ENCODE measurements at regions not wholly inside any gene's neighbourhood (a gene's known extent, or its start where the extent isn't known, plus 50 kb on each side); places are given as distances from the start of the nearest gene placed in this dataset.

DNA sequence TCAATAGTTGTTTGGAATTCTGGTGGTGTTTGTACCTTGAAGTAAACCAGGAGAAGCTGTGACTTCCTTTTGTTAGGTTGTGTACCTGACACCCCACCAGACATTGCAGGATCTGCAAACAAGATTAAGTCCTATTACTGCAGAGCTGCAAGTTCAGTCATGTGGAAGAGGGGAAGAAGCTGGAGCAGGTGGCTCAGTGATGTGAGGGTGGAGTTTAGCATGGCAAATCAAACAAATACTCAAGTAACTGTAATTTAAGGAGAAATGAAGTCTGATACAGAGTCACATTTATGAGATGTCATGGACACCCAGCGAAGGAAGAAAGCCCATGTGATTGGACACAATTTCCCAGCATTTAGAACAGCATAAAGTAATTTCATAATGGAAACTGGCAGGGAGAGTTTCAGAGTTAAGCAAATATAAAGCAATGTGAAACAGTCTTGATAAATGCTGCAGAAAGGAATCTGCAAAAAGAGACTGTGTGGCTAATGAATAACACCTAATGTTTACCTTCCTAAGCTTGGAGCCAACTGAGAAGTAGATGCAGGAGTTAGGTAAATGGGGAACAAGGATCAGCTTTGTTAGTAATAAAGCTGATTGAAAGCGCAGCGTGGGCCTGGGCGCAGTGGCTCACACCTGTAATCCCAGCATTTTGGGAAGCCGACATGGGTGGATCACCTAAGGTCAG, 249.1 kb downstream of the GBA3 start (continued):
- TF ChIP-seq ZNF790 (CRISPR knock-in tag; IDR thresholded peaks at IDR 0.05; ENCODE audit: borderline replicate concordance) = no peak
- TF ChIP-seq RAD51 (IDR thresholded peaks at IDR 0.05; ENCODE audit: borderline replicate concordance) = no peak
- TF ChIP-seq, protein P1, sequence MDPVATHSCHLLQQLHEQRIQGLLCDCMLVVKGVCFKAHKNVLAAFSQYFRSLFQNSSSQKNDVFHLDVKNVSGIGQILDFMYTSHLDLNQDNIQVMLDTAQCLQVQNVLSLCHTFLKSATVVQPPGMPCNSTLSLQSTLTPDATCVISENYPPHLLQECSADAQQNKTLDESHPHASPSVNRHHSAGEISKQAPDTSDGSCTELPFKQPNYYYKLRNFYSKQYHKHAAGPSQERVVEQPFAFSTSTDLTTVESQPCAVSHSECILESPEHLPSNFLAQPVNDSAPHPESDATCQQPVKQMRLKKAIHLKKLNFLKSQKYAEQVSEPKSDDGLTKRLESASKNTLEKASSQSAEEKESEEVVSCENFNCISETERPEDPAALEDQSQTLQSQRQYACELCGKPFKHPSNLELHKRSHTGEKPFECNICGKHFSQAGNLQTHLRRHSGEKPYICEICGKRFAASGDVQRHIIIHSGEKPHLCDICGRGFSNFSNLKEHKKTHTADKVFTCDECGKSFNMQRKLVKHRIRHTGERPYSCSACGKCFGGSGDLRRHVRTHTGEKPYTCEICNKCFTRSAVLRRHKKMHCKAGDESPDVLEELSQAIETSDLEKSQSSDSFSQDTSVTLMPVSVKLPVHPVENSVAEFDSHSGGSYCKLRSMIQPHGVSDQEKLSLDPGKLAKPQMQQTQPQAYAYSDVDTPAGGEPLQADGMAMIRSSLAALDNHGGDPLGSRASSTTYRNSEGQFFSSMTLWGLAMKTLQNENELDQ (CRISPR knock-in tag; IDR thresholded peaks at IDR 0.05; ENCODE audit: borderline replicate concordance) = no peak
- TF ChIP-seq, protein P2, sequence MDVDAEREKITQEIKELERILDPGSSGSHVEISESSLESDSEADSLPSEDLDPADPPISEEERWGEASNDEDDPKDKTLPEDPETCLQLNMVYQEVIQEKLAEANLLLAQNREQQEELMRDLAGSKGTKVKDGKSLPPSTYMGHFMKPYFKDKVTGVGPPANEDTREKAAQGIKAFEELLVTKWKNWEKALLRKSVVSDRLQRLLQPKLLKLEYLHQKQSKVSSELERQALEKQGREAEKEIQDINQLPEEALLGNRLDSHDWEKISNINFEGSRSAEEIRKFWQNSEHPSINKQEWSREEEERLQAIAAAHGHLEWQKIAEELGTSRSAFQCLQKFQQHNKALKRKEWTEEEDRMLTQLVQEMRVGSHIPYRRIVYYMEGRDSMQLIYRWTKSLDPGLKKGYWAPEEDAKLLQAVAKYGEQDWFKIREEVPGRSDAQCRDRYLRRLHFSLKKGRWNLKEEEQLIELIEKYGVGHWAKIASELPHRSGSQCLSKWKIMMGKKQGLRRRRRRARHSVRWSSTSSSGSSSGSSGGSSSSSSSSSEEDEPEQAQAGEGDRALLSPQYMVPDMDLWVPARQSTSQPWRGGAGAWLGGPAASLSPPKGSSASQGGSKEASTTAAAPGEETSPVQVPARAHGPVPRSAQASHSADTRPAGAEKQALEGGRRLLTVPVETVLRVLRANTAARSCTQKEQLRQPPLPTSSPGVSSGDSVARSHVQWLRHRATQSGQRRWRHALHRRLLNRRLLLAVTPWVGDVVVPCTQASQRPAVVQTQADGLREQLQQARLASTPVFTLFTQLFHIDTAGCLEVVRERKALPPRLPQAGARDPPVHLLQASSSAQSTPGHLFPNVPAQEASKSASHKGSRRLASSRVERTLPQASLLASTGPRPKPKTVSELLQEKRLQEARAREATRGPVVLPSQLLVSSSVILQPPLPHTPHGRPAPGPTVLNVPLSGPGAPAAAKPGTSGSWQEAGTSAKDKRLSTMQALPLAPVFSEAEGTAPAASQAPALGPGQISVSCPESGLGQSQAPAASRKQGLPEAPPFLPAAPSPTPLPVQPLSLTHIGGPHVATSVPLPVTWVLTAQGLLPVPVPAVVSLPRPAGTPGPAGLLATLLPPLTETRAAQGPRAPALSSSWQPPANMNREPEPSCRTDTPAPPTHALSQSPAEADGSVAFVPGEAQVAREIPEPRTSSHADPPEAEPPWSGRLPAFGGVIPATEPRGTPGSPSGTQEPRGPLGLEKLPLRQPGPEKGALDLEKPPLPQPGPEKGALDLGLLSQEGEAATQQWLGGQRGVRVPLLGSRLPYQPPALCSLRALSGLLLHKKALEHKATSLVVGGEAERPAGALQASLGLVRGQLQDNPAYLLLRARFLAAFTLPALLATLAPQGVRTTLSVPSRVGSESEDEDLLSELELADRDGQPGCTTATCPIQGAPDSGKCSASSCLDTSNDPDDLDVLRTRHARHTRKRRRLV (CRISPR knock-in tag; IDR thresholded peaks at IDR 0.05) = no peak
- no peak for TF ChIP-seq IKZF4 (CRISPR knock-in tag; IDR thresholded peaks at IDR 0.05; ENCODE audit: borderline replicate concordance, low read depth, not compliant biosample characterization)
- no peak for TF ChIP-seq ZNF850 (CRISPR knock-in tag; conservative IDR thresholded peaks at IDR 0.05)
- TF ChIP-seq, protein P3, sequence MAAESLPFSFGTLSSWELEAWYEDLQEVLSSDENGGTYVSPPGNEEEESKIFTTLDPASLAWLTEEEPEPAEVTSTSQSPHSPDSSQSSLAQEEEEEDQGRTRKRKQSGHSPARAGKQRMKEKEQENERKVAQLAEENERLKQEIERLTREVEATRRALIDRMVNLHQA (CRISPR knock-in tag; IDR thresholded peaks at IDR 0.05) = no peak
- no peak for TF ChIP-seq ZSCAN21 (CRISPR knock-in tag; IDR thresholded peaks at IDR 0.05; ENCODE audit: borderline replicate concordance)
- no peak for TF ChIP-seq ZNF335 (CRISPR knock-in tag; IDR thresholded peaks at IDR 0.05)
- no peak for TF ChIP-seq NONO (IDR thresholded peaks at IDR 0.05)
- TF ChIP-seq NONO (CRISPR knock-in tag; conservative IDR thresholded peaks at IDR 0.05) = no peak
- TF ChIP-seq, protein P4, sequence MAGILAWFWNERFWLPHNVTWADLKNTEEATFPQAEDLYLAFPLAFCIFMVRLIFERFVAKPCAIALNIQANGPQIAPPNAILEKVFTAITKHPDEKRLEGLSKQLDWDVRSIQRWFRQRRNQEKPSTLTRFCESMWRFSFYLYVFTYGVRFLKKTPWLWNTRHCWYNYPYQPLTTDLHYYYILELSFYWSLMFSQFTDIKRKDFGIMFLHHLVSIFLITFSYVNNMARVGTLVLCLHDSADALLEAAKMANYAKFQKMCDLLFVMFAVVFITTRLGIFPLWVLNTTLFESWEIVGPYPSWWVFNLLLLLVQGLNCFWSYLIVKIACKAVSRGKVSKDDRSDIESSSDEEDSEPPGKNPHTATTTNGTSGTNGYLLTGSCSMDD (CRISPR knock-in tag; IDR thresholded peaks at IDR 0.05) = no peak
- no peak for TF ChIP-seq ZNF329 (CRISPR knock-in tag; IDR thresholded peaks at IDR 0.05; ENCODE audit: low read depth)

All from HepG2 (cell line).